Neural crest cell (in vitro differentiated cells): ENCODE measurements at regions not wholly inside any gene's neighbourhood (a gene's known extent, or its start where the extent isn't known, plus 50 kb on each side); places are given as distances from the start of the nearest gene placed in this dataset.

ENCODE experiments used
- DNase-seq: peaks from one replicate; pipeline ENCODE4 v3.0.0; 2021; ENCODE audit warnings: low read depth, mixed read lengths, low spot score
- H3K27ac Mint-ChIP-seq: one replicate; pipeline ENCODE4 v1.8.0; 2021; ENCODE audit warnings: mild to moderate bottlenecking, mixed read lengths; ENCODE audit not compliant: unreplicated experiment
- H3K27me3 Mint-ChIP-seq: 2 replicates; pipeline ENCODE4 v1.8.0; 2021; ENCODE audit warnings: low read depth, mild to moderate bottlenecking, mixed read lengths
- H3K36me3 Mint-ChIP-seq: 2 replicates; pipeline ENCODE4 v1.8.0; 2021; ENCODE audit warnings: low read depth, mild to moderate bottlenecking, mixed read lengths
- H3K4me1 Mint-ChIP-seq: 2 replicates; pipeline ENCODE4 v1.8.0; 2021; ENCODE audit warnings: mixed read lengths
- H3K4me3 Mint-ChIP-seq: one replicate; pipeline ENCODE4 v1.8.0; 2021; ENCODE audit warnings: mild to moderate bottlenecking, mixed read lengths
- H3K9me3 Mint-ChIP-seq: 2 replicates; pipeline ENCODE4 v1.8.0; 2021; ENCODE audit warnings: mixed read lengths
- TF ChIP-seq, protein P1 (sequence below): fragments of 200-600 bp; sonication (generic); conservative IDR thresholded peaks from 2 replicates; pipeline ENCODE4 v1.5.0; 2021; ENCODE audit warnings: antibody characterized with exemption, mild to moderate bottlenecking

DNA sequence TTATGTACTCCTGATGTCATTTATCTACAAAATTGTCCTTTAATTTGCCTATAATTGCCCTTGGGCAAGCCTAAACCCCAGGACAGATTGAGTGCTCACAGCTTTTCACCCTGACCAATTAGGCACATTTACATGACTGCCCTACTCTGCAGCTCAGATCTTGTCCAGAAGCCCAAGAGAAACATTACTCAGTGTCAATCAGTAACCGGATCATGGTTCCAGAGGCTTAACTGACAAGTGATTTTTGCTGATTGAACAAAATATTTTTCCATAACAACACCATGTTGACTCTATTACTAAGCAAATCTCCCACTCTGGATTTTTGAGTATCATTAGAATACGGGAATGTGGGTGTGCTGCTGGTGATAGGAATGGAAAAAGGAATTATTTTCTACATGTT, 465.4 kb upstream of the TNP1 start:
- Mint-ChIP-seq H3K4me1 (peaks cover 27% of the 10 kb centered on the region), H3K9me3 (peaks cover 6% of the 10 kb centered on the region)

DNA sequence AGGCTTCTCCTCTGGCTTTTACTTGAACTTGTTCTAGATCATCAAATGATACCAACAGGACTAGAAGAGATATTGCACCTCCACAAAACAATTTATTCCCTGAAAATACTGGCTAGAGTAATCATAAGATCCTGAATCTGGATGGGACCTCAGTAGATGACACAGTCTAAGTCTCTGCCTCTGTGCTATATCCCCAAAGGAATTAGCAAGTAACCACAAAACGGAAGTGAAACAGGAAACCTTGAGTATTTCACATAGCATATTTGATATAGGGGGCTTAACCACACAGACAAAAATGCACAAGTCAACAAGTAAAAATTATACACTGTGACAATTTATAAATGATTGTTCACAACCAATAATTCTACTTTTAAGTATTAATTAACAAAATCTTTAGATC, 456.9 kb upstream of the TNP1 start:
- no peak overlapping the region for H3K27ac Mint-ChIP-seq
- peaks cover 15% of the 10 kb centered on the region for H3K9me3 Mint-ChIP-seq
- H3K27me3 Mint-ChIP-seq, result no peaks in the 10 kb centered on the region

More for the DNA sequence above, 465.4 kb upstream of the TNP1 start:
- no peak for DNase-seq
- no peak overlapping the region for H3K27ac Mint-ChIP-seq
- H3K36me3 Mint-ChIP-seq, result peaks cover 11% of the 10 kb centered on the region
- H3K4me3 Mint-ChIP-seq, result no peak overlapping the region
- H3K27me3 Mint-ChIP-seq, result no peaks in the 10 kb centered on the region
- TF ChIP-seq, protein P1, sequence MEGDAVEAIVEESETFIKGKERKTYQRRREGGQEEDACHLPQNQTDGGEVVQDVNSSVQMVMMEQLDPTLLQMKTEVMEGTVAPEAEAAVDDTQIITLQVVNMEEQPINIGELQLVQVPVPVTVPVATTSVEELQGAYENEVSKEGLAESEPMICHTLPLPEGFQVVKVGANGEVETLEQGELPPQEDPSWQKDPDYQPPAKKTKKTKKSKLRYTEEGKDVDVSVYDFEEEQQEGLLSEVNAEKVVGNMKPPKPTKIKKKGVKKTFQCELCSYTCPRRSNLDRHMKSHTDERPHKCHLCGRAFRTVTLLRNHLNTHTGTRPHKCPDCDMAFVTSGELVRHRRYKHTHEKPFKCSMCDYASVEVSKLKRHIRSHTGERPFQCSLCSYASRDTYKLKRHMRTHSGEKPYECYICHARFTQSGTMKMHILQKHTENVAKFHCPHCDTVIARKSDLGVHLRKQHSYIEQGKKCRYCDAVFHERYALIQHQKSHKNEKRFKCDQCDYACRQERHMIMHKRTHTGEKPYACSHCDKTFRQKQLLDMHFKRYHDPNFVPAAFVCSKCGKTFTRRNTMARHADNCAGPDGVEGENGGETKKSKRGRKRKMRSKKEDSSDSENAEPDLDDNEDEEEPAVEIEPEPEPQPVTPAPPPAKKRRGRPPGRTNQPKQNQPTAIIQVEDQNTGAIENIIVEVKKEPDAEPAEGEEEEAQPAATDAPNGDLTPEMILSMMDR, result no peak

DNA sequence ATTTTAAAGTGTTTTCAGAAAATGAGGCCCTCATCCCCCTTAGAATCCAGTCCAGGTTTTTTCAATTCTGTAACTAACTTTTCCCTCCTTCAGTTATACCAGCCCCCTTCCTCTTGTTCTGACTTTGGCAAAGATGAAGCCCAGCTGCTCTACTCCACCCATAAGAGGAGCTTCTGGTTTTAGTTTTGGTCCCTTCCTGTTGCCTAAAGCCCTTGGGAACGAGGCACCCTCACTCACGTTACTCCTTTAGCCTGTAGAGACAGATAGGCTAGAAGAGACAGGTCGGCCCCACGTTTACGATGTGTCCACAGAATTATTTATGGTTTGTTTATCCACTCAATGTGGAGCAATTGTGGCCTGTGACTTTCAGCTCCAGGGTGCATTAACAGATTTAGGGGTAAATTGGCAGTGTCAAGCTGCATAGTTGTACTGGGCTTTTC, 454.2 kb upstream of the TNP1 start:
- DNase-seq, result no peak
- no peak overlapping the region for H3K4me3 Mint-ChIP-seq
- TF ChIP-seq, protein P1, result no peak
- no peak overlapping the region for H3K27ac Mint-ChIP-seq
- peaks cover 31% of the 10 kb centered on the region for H3K36me3 Mint-ChIP-seq
- peaks cover 22% of the 10 kb centered on the region for H3K9me3 Mint-ChIP-seq
- no peaks in the 10 kb centered on the region for H3K27me3 Mint-ChIP-seq
- H3K4me1 Mint-ChIP-seq, result no peaks in the 10 kb centered on the region

More for the DNA sequence above, 456.9 kb upstream of the TNP1 start:
- Mint-ChIP-seq H3K4me1 (no peaks in the 10 kb centered on the region), H3K36me3 (peaks cover 24% of the 10 kb centered on the region), H3K4me3 (no peak overlapping the region)
- DNase-seq, result no peak
- TF ChIP-seq, protein P1, result no peak

DNA sequence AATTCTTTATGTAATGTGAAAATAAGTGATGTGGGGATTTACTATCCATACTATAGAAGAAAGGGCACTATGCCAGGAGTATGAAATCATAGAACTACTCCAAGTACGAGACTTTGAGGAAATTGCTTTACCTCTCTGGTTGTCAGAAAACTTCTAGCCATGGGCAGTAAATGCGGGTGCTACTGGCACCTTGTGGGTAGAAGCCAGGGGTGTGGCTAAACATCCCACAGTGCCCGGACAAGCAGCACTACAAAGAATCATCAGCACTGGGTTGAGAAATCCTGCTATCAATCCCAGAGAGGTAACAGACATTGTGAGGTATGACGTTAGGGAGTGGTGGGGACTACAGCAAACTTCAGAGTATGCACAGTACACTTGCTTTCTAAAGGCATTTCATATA, 453.5 kb upstream of the TNP1 start:
- peaks cover 31% of the 10 kb centered on the region for H3K36me3 Mint-ChIP-seq
- no peaks in the 10 kb centered on the region for H3K27me3 Mint-ChIP-seq
- no peak for DNase-seq
- peaks cover 23% of the 10 kb centered on the region for H3K9me3 Mint-ChIP-seq
- no peak overlapping the region for H3K27ac Mint-ChIP-seq
- TF ChIP-seq, protein P1, result no peak
- no peaks in the 10 kb centered on the region for H3K4me1 Mint-ChIP-seq
- H3K4me3 Mint-ChIP-seq, result no peak overlapping the region

DNA sequence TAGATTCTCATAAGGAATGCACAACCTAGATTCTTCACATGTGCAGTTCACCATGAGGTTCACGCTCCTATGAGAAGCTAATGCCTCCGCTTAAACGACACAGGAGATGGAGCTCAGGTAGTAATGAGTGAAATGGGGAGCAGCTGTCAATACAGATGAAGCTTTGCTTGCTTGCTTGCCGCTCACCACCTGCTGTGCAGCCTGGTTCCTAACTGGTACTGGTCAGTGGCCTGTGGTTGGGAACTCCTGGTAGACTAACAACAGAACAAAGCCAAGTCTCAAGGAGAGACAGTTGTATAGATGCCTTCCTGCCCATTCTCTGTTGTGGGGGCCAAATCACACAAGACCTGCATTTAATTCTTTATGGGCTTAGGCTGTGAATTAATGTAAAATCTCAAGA, 449.2 kb upstream of the TNP1 start:
- H3K27ac Mint-ChIP-seq, result no peak overlapping the region
- DNase-seq, result no peak
- H3K9me3 Mint-ChIP-seq, result peaks cover 10% of the 10 kb centered on the region
- TF ChIP-seq, protein P1, result no peak
- no peaks in the 10 kb centered on the region for H3K4me1 Mint-ChIP-seq
- H3K4me3 Mint-ChIP-seq, result no peak overlapping the region
- H3K36me3 Mint-ChIP-seq, result peaks cover 9% of the 10 kb centered on the region
- no peaks in the 10 kb centered on the region for H3K27me3 Mint-ChIP-seq

DNA sequence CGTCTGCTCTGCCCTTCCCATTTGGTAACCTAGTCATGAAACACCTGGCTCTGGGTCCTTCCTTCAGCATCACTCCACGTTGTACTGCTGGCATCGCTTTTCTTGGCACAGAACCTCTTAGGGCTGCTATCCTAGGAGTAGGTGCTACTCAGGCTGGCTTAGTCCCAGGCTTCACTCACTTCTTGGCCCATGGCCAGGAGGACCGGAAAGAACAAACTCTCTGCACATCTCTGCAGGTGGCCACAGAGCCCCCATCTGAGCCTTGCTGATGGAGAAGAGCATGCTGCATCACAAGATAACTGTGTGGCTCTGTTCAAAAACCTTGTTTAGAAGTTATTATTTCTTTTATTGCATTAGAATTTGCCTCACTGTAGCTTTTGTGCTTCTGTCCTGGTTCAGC, 447.2 kb upstream of the TNP1 start:
- DNase-seq, result no peak
- Mint-ChIP-seq H3K27me3 (no peaks in the 10 kb centered on the region), H3K9me3 (peaks cover 10% of the 10 kb centered on the region), H3K27ac (no peak overlapping the region), H3K36me3 (peaks cover 9% of the 10 kb centered on the region), H3K4me1 (no peaks in the 10 kb centered on the region), H3K4me3 (no peak overlapping the region)
- TF ChIP-seq, protein P1, result no peak
